SK-N-MC (cell line): ENCODE measurements at regions not wholly inside any gene's neighbourhood (a gene's known extent, or its start where the extent isn't known, plus 50 kb on each side); places are given as distances from the start of the nearest gene placed in this dataset.

ENCODE experiments used
- DNase-seq: peaks from one replicate; pipeline ENCODE4 v3.0.0-alpha.2; 2011; ENCODE audit warnings: low read depth, low spot score
- H3K27ac ChIP-seq: fragments of 200-600 bp; sonication (generic); 2 replicates; pipeline ENCODE4 v1.5.1; 2016; ENCODE audit warnings: mixed run types
- H3K36me3 ChIP-seq: fragments of 200-600 bp; sonication (generic); 2 replicates; pipeline ENCODE4 v1.6.1; 2017; ENCODE audit warnings: antibody characterized with exemption, low read length, mixed read lengths; ENCODE audit not compliant: insufficient read depth
- H3K4me3 ChIP-seq: fragments of 200-600 bp; sonication (generic); 2 replicates; pipeline ENCODE4 v1.5.1; 2016
- H3K9ac ChIP-seq: fragments of 200-600 bp; sonication (generic); 2 replicates; pipeline ENCODE4 v1.8.0; 2017; ENCODE audit warnings: mixed run types, mixed read lengths; ENCODE audit not compliant: insufficient read length
- H3K9me3 ChIP-seq: fragments of 200-600 bp; sonication (generic); 2 replicates; pipeline ENCODE4 v1.6.1; 2017; ENCODE audit warnings: low read depth, mild to moderate bottlenecking, antibody characterized with exemption, low read length, moderate library complexity, mixed read lengths
- EZH2 ChIP-seq: fragments of 200-600 bp; sonication (generic); IDR thresholded peaks from one replicate; pipeline ENCODE4 v1.6.1; 2017; ENCODE audit warnings: antibody characterized with exemption
- FOXP2 ChIP-seq: optimal IDR thresholded peaks from 2 replicates; pipeline ENCODE3; 2011; ENCODE audit warnings: mild to moderate bottlenecking, moderate library complexity; ENCODE audit not compliant: insufficient read depth; ENCODE audit errors: extremely low read length, control extremely low read depth
- POLR2AphosphoS5 ChIP-seq: IDR thresholded peaks from 2 replicates; pipeline ENCODE4 v1.6.1; 2012; ENCODE audit warnings: mild to moderate bottlenecking, low read depth, low read length, borderline replicate concordance

GRCh38 chr5:5688194-5688924 is 265.9 kb downstream of the ICE1 start:
- H3K27ac ChIP-seq = no peak overlapping the region
- TF ChIP-seq POLR2AphosphoS5 (no peak), EZH2 (no peak), FOXP2 (no peak)
- no peaks in the 10 kb centered on the region for H3K36me3 ChIP-seq
- no peaks in the 10 kb centered on the region for H3K9me3 ChIP-seq
- H3K4me3 ChIP-seq = no peak overlapping the region
- no peak overlapping the region for H3K9ac ChIP-seq
- no peak for DNase-seq

GRCh38 chr5:5687113-5687512 is 264.6 kb downstream of the ICE1 start:
- TF ChIP-seq EZH2 = no peak
- no peak for TF ChIP-seq POLR2AphosphoS5
- TF ChIP-seq FOXP2 = no peak
- no peak for DNase-seq
- Histone ChIP-seq H3K36me3 (no peaks in the 10 kb centered on the region), H3K9ac (no peak overlapping the region), H3K9me3 (no peaks in the 10 kb centered on the region), H3K27ac (no peak overlapping the region), H3K4me3 (no peak overlapping the region)

GRCh38 chr5:5686356-5686755 is 263.9 kb downstream of the ICE1 start:
- DNase-seq = no peak
- H3K36me3 ChIP-seq = no peaks in the 10 kb centered on the region
- no peak overlapping the region for H3K27ac ChIP-seq
- no peak overlapping the region for H3K4me3 ChIP-seq
- H3K9ac ChIP-seq = no peak overlapping the region
- no peaks in the 10 kb centered on the region for H3K9me3 ChIP-seq
- TF ChIP-seq POLR2AphosphoS5 (no peak), EZH2 (no peak)

- Histone ChIP-seq H3K9ac (no peak overlapping the region), H3K36me3 (no peaks in the 10 kb centered on the region), H3K4me3 (no peak overlapping the region), H3K9me3 (no peaks in the 10 kb centered on the region), H3K27ac (no peak overlapping the region)
- TF ChIP-seq POLR2AphosphoS5 (no peak), FOXP2 (no peak), EZH2 (no peak)
- DNase-seq = no peak
Observed at GRCh38 chr5:5685737-5686136, 263.3 kb downstream of the ICE1 start.

GRCh38 chr5:5683174-5683573 is 260.7 kb downstream of the ICE1 start:
- TF ChIP-seq POLR2AphosphoS5 (no peak), FOXP2 (no peak), EZH2 (no peak)
- Histone ChIP-seq H3K4me3 (no peak overlapping the region), H3K9me3 (no peaks in the 10 kb centered on the region), H3K36me3 (no peaks in the 10 kb centered on the region), H3K9ac (no peak overlapping the region), H3K27ac (no peak overlapping the region)
- no peak for DNase-seq

DNA sequence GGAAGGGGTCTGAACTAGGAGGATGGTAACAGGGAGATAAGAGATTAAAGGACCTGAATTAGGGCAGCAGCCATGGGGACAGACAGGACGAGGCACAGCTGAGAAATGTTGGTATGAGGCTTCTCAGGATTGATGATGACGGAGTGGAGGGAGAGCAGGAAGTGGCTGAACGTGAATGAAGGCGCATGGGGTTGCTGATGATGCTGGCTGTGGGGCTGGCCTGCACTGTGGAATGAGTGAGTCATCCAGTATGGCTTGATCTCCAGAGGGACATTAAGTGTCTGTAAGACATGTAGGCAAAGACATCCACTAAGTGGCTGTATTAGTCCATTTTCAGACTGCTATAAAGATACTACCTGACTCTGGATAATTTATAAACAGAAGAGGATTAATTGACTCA is 256.4 kb downstream of the ICE1 start:
- Histone ChIP-seq H3K36me3 (no peaks in the 10 kb centered on the region), H3K27ac (no peak overlapping the region), H3K4me3 (no peak overlapping the region), H3K9me3 (no peaks in the 10 kb centered on the region), H3K9ac (no peak overlapping the region)
- TF ChIP-seq FOXP2 (no peak), EZH2 (no peak), POLR2AphosphoS5 (no peak)
- DNase-seq = no peak

DNA sequence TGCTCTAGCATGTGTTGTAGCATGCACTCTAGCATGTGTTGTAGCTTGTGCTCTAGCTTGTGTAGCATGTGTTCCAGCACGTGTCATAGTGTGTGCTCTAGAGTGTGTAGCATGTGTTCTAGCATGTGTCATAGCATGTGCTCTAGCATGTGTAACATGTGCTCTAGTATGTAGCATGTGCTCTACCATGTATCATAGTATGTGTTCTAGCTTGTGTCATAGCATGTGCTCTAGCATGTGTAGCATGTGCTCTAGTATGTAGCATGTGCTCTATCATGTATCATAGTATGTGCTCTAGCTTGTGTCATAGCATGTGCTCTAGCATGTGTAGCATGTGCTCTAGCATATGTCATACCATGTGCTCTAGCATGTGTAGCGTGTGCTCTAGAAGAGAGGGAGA is 255.3 kb downstream of the ICE1 start:
- Histone ChIP-seq H3K36me3 (no peaks in the 10 kb centered on the region), H3K27ac (no peak overlapping the region), H3K9me3 (no peaks in the 10 kb centered on the region), H3K9ac (no peak overlapping the region), H3K4me3 (no peak overlapping the region)
- no peak for TF ChIP-seq EZH2
- no peak for TF ChIP-seq FOXP2
- TF ChIP-seq POLR2AphosphoS5 = no peak
- no peak for DNase-seq

GRCh38 chr5:5676218-5676617 is 253.7 kb downstream of the ICE1 start:
- no peak overlapping the region for H3K9ac ChIP-seq
- H3K27ac ChIP-seq = no peak overlapping the region
- H3K9me3 ChIP-seq = no peaks in the 10 kb centered on the region
- DNase-seq = no peak
- H3K4me3 ChIP-seq = no peak overlapping the region
- TF ChIP-seq EZH2 (no peak), FOXP2 (no peak), POLR2AphosphoS5 (no peak)
- H3K36me3 ChIP-seq = no peaks in the 10 kb centered on the region

- DNase-seq = no peak
- no peaks in the 10 kb centered on the region for H3K9me3 ChIP-seq
- H3K36me3 ChIP-seq = no peaks in the 10 kb centered on the region
- H3K9ac ChIP-seq = no peak overlapping the region
- H3K4me3 ChIP-seq = no peak overlapping the region
- H3K27ac ChIP-seq = no peak overlapping the region
- no peak for TF ChIP-seq FOXP2
- TF ChIP-seq EZH2 = no peak
- TF ChIP-seq POLR2AphosphoS5 = no peak
Observed at GRCh38 chr5:5675511-5675910, 253.0 kb downstream of the ICE1 start.
